Posterior vena cava (tissue), 2 donors: ENCODE measurements at regions not wholly inside any gene's neighbourhood (a gene's known extent, or its start where the extent isn't known, plus 50 kb on each side); places are given as distances from the start of the nearest gene placed in this dataset.

ENCODE experiments used
- DNase-seq: peaks from one replicate; pipeline ENCODE4 v3.0.0-alpha.2; 2020; ENCODE audit warnings: low spot score
- intact Hi-C, 2 donors: fragments of 100-400 bp; cut with DNase I; formaldehyde crosslinking; loops; one replicate each; pipeline versions ENCODE4 v1.14.1 to v1.14.2; 2022 to 2023
- donor health status: DM: yes; HTN: yes; CAD: no.
- donor health status: DM: yes; HTN: yes; CAD: no.

DNA sequence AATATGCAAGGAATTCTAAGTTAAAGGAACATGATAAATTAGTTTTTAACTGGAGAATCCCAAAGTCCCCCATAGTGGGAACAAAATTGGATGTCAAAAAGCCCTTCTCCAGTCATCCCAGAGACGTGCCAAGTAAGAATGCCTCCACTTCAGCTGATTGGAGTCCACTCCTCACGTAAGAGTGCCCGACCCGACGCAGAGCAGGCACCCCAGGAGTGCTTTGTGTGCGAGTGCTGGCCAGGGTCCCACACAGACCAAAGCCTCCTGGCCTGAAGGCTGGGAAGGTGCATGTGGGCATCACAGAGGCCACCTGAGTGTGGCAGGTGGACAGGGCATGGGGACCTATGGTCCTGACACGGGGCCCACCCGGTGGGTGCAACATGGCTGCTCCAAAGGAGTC, 183.5 kb downstream of the GLI2 start:
- intact Hi-C loops = loop anchor here in 1 of 2 donors (10.0 kb wide), 1 partner anchor 114 kb away; no protein-coding TSS in a partner anchor
- DNase-seq = no peak

DNA sequence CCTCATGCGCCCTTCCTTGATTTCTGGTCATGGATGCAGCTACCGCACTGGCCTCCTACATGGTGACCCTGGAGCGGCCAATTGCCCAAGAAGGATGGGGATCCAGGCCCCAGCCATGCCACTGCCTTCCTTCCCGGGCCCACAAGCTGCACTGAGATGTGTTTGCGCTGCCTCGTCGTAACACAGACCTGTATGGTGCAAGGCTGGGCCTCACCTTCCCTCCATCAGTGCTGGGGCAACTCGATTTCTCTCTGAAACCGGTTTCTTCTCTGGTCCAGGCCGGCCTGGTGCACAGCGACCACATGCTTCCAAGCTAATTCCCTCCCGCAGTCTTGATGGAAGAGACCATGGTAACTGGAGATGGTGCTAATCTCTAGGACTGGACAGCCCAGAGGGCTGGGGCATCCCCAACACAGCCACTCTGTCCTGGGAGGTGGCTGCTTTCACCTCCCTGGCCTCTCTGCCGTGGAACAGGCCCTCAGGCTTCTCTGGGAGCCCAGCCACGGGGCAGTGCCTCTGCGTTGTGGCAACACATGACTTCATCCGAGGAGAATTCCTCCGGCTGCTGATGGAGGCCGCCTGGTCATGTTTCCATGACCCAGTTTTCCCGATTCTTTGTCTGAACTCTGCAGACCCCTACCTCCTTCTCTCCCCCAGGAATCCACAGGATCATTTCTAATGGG, 184.2 kb downstream of the GLI2 start:
- peak; percentile 92 for DNase-seq
- intact Hi-C loops = loop anchor here in 1 of 2 donors (10.0 kb wide), 1 partner anchor 115 kb away; no protein-coding TSS in a partner anchor

DNA sequence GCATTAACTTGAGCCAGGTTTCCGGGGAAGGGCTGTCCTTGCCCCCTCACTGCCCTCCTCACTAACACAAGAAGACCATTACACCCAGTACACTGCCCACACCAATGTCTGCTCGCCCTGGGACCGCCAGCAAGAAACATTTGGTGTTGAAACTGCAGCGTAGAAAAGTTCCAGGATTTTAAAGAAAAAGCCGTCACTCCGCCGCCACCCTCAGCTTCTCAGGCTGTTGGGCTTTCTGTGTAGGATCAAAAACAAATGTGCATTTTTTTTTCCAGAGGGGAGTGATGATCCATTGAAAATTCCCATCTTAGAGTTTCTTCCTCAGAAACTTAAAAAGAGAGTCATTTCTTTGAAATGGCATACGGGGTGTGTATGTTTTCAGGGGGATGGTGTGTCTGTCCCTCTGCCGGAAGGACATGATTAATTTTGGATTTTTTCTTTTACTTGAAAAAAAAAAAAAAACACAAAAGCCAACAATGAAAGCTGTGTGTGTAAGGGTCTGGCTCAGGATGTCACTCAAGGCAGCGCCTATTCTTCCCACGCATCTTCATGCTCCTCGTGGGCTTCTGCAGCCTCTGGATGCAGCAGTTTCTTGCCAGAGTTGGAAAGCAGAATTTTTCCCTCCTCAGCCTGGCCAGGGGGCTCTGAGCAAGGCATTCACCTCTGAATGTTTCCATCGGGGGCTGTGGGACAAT, 184.9 kb downstream of the GLI2 start:
- no peak for DNase-seq
- intact Hi-C loops = no loop called here

DNA sequence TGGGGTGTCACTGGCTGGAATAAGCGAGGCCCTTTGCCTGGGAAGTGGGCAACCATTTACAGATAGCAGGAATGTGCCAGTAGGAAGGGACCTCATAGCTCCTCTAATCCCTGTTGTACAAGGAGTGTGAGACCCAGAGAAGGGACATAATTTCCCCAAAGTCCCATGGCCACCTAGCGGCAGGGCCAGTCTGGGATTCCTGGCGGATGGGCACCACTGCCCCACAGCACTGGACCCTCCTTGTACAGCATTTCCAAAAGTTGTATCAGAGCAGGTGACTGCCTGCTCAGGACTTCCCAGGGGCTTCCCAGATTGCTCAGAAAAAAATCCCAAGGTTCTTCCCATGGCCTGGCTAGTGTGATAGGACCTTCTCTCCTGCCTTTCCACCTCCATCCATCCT, 185.8 kb downstream of the GLI2 start:
- no peak for DNase-seq
- intact Hi-C loops = no loop called here

DNA sequence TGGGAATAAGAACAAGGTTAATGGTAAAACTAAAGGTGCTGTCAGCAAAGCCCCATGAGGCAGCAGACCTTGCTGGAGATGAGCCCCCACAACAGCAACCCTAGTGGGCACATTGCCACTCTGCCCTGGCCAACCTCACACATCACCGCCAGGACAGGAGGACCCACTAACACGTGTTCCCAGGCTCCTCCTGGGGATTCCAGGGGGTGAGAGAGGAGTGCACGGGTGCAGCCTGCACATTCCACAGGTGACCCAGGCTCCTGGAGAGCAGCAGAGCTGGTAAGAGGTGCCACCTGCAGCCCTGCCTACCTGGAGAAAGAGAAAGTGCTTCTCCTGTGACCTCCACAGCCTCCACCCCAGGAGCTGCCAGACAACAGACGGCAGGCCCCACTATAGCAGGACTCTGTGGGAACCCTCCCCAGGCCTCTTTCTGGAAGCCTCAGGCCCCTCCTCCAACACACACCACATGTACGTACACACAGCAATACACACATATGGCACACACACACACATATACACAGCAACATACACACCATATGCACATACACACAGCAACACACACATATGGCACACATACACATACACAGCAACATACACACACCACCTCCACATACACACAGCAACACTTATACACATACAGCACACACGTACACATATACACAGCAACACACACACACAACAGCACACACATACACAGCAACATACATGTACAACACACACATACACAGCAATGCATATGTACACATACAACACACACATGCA, 187.1 kb downstream of the GLI2 start:
- DNase-seq = no peak
- intact Hi-C loops = no loop called here

DNA sequence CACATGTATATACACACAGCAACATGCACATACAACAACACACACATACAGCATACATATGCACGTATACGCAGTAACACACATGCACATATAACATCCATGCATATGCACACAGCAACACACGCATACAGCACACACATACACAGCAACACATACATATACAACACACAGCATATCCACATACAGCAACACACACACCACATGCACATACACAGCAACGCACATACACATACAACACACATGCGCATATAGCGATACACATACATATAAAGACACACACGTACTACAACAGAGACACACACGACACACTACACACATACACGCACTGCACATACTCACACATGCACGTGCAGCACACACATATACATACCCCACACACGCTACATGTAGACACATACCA, 187.8 kb downstream of the GLI2 start:
- intact Hi-C loops = no loop called here
- DNase-seq = no peak

DNA sequence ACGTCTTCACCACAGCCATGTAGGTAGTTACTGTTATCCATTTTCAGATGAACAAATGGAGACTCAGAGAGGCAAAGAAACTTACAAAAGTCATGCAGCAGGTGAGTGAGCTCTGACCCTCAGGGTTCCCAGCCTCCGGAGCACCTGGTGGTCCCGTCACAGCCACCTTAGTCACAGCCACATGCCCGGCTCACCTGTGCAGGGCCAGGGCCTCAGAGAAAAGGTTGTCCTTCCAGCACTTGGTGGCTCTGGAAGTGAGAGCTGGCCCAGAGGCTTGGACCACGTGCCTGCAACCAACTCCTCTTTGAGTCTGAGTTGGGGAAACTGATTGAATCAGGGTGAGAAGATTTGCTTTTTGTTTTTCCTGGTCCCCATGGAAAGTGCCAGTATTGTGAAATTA, 189.3 kb downstream of the GLI2 start:
- no peak for DNase-seq
- intact Hi-C loops = no loop called here

DNA sequence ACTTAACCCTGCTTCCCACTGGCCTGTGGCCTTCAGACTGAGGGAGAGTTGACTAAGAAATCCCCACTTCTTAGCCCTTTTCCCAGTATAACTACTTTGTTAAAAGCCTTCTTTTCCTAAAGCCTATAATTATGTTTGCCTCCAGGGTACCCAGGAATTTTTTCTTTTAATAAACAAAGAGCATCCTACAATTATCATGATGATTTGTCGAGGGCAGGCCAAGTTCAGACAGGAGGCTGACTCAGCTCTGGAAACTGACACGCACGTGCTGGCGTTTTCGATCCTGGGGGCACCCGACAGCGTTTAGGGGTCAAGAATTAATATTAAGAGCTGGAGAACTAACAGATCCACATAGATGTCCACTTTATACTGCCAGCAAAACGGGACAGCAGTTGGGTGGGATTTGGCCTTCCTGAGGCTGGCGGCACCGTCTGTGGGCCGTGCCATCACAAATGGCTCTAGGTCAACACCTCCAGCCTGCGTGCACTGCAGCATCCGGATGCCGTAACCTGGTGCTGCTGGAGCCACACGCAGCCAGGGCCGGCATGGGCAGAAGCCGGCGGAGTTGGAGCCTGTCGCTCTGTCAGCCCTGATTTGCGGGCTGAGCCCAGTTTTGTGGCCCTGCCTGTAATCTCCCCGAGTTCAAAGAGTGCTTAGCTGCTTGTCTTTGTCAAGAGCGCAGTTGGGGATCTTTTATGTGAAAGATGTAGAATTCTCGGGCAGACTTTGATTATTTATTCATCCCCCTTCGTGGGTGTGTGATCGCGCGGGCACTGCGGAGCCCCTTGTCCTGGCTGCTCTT, 191.0 kb downstream of the GLI2 start:
- no peak for DNase-seq
- intact Hi-C loops = no loop called here

DNA sequence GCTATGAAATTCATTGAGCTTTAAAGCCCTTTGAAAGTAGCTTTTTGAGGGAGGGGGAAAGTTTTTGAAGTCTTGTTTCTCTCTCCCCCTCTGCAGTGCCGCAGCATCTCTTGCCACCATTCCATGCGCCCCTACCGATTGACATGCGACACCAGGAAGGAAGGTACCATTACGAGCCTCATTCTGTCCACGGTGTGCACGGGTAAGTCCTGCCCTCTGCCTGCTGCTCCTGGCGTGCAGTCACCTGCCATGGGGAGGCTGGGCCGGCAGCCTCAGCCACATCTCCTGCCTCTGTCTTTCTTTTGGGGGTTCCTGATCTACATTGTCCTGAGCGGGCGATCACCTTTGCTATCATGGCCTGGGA, 191.6 kb downstream of the GLI2 start:
- intact Hi-C loops = no loop called here
- no peak for DNase-seq

DNA sequence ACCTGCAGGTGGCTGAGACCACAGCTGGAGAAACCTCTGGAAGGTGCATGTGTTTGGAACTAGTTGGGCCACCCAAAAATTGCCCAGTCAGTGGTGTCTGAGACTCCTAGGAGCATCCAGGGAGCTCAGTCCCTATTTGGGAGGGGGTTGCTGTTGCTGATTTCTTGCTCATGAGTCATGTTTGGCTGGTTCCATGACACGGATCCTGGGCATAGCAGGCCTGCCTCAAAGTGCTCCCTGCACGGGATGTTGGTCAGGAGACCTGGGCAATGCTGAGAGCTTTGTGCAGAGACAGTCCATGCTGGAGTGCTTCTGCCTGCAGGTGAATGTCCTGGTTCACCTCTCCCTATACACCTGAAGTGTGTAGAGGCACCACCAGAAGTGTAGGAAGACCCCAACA, 194.2 kb downstream of the GLI2 start:
- intact Hi-C loops = no loop called here
- DNase-seq = no peak

DNA sequence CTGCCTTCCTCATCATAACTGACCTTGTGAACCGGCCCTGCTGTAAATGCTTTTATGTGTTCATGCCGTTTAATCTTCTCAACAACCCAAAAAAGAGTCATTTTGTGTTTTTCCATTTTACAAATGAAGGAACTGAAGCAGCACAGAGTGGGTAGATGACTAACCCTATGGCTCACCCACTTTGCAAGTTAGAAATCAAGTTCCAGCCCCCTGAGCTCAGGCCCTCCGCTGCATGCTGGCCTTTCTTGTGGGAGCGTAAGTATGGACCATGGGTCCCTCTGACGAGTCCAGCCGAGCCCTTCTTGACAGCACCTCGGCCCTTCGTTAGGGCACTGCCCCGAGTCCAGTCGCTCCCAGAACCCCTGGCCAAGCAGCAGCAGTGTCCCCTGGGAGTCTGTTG, 194.6 kb downstream of the GLI2 start:
- no peak for DNase-seq

DNA sequence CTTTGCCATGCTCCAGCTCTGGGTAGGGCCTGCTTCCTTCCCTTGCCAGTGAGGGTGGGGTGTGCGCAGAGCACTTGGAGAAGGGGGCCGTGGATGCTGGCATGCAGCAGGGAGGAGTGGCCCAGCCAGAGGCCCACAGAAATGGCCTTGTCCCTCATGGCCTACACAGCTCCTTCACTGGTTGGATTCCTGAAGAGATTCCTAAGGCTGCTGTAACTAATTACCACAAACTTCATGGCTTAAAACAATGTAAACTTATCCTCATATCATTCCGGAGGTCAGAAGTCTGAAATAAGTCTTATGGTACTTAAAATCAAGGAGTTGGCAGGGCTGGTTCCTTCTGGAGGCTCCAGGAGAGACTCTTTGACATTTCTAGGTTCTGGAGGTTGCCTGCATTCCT, 195.2 kb downstream of the GLI2 start:
- intact Hi-C loops = no loop called here
- DNase-seq = no peak

More for the DNA sequence above, 194.6 kb downstream of the GLI2 start:
- intact Hi-C loops = no loop called here

DNA sequence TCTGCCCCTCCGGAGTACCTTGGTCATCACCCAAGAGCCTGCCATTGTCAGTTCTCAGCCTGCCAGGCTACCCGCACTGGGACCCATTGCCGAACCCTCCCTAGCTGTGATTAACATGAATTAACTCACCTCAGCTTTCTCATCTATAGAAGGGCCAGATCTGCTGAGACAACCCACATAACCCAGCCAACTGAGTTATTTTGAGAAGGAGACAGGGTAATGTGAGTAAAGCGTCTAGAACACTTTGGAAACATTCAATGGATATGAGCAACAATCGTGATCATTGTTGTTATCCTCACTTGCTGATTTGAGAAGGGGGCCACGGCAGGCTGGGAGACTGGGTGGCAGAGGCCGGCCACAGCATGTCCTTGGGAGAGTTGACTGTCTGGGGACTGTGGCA, 196.8 kb downstream of the GLI2 start:
- DNase-seq = no peak
- intact Hi-C loops = no loop called here

DNA sequence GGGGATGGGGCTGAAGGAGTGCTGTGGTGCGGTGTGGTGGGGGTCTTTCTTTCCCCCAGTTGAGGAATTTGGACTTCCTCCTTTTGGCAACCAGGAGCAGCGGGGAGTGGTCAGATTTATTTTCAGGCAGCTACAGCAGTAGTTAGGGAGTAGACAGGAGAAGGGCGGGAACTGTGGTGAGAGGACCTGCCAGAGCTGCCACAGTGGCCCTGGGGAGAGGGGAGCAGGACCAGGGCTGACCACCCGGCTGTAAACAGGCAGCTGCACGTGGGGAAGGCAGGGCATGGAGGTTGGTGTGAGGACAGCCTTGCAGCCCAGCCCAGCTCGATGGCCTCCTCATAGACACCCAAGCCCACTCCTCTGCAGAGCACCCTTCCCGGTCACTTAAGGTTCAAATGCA, 197.2 kb downstream of the GLI2 start:
- intact Hi-C loops = no loop called here
- DNase-seq = no peak

DNA sequence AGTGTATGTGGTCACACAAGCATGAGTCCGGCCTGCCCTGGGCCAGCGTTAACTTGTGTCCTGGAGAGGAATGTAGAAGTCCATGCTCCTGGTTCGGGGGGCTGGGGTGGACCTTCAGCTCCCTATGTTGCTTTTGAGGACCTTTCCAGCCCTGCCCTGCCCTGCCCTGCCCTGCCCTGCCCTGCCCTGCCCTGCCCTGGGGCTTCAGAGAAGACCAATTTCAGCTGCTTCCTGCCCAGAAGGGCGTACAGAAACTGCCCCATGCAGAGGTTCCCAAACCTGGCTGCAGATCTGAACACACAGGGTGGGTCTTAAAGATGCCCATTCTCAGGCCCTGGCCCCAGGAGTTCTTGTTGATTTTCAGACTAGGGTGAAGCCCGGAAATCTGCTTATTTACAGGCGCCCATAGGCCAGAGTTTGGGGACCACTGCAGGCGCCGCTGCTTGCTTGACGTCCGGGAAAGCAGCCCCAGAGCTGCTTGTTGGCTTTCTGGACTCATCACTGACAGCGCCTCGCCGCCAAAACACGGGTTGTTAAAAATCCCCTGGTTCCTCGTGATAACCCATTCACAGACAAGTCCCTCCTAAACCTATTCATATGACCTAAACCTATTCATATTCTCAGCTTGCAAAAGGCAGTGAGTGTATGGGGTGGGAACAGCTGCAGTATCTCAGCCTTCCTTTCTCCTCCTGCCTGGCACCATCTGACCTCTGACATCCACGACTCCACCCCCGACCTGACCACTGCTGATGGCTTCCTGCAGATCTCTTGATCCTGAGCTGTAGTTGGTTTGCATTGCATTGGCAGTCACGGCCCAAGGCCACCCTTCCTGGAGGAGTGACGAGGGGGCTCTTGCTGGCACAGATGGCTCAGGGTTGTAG, 198.3 kb downstream of the GLI2 start:
- intact Hi-C loops = no loop called here
- no peak for DNase-seq

DNA sequence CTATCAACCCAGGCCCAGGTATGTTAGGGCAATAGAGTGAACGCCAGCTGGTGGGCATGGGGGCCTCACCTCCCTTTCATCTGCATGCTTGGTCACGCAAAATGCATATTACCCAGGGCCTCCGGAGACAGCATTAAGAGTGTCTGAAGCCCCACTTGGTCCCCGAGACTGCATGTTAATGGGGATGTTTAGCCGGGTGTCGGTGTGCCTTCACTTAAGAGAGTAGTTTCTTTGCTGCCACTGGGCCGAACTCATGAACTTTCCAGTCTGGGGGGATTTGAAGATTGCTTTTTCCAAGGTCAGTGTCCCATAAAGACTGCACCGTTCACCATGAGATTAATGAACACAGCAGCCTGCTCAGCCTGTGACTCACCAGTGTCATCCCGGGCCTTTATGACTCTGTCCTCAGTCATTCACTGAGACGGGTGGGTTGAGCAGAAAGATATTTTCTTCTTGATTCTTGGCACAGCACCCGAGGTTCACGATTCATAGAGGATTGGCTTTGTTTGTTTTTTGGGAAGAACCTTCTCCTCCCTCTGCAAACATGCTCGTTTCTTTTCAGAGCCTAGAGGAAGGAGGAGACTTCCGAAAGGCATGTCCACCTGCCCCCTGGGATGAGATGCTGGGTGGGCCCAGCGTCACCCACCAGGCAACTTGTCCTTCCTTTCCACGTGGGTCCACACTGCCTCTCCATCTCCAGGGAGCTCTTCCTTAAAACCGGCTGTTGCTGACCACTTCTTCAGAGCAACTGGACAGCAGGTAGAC, 199.1 kb downstream of the GLI2 start:
- intact Hi-C loops = no loop called here

DNA sequence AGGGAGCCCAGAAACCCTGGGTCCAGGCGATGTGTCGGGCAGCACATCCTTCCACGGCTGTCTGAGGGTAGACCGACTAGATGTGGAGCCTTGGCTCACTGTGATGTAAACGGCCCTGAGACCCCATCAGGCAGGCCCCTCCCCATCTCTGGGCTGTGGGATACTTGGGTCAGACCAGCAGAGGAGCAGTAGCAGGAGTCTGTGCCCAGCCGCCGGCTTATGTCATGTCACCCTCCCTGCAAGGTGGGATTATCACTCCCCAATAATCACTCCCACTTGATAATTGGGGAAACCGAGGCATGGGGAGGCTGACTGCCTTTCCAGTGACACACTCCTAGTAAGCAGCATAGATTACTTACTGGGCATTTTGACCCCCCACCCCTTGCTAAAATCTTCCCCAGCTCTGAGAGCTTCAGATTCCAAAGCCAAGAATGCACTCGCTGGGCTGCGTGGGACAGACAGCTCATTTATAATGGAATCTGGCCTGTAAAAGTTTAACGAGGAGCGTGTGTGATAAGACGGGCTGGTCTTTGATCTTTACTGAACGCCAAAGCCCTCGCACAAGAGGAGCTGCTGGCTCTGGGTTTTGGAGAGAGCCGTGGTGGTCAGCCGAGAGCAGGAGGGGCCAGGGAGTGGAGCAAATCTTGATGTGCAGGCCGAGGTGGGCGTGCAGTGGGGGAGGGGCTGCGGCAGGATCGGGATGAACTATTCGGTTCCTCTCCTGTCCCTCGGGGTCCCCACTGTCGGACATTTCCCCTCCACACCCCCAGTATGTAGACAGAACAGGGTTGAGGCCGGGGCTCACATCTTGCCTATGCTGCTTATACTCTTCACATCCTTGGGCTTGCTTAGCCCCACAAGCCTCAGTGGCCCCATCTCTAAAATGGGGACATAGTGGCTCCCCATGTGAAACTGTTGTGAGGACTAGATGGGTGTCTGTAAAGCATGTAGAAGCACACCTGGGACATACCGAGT, 200.0 kb downstream of the GLI2 start:
- intact Hi-C loops = no loop called here
- no peak for DNase-seq

More for the DNA sequence above, 199.1 kb downstream of the GLI2 start:
- DNase-seq = no peak
